NOMO-1 (cell line): ENCODE measurements at regions not wholly inside any gene's neighbourhood (a gene's known extent, or its start where the extent isn't known, plus 50 kb on each side); places are given as distances from the start of the nearest gene placed in this dataset.

Experiments used
- DNase-seq, 2 experiments: peaks; one replicate each; lab custom pipeline; 2025; ENCODE audit not compliant: unreplicated experiment in 2 of 2; lab: John Stamatoyannopoulos, UW

DNA sequence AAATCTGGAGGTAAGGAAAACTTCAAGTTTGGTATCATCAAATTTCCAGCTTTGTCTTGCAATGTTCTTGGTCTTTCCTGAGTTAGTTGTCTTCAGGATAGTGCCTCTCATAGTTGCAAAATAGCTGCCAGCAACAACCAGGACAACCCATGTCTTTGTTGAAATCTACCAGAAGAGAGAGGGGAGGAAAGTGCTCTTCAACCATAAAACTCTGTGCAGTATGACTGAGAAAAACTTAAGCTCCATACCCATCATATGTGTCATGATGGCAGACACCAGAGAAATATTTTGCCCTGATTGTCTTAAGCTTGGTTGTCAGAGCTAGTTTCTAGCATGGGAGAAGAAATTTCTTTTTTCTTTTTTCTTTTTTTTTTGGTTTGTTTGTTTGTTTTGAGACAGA, 103.3 kb downstream of the SPRY2 start:
- no peak for DNase-seq

DNA sequence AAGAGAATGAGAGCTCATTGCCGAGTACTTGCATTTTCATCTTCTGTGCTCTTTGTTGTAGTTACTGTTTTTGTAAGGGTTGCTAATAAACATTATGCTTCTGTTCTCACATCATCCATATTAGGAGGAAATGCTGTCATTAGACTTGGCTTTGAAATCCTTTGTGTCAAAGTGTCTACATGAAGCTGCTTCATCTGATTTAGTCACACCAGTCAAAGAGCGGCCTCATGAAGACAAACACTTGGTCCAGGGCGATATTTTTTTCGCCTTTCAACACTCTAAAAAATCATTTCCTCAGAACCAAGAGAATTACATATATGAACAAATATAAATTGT, 105.0 kb downstream of the SPRY2 start:
- peak in 1 of 2 experiments; percentile 19 for DNase-seq

DNA sequence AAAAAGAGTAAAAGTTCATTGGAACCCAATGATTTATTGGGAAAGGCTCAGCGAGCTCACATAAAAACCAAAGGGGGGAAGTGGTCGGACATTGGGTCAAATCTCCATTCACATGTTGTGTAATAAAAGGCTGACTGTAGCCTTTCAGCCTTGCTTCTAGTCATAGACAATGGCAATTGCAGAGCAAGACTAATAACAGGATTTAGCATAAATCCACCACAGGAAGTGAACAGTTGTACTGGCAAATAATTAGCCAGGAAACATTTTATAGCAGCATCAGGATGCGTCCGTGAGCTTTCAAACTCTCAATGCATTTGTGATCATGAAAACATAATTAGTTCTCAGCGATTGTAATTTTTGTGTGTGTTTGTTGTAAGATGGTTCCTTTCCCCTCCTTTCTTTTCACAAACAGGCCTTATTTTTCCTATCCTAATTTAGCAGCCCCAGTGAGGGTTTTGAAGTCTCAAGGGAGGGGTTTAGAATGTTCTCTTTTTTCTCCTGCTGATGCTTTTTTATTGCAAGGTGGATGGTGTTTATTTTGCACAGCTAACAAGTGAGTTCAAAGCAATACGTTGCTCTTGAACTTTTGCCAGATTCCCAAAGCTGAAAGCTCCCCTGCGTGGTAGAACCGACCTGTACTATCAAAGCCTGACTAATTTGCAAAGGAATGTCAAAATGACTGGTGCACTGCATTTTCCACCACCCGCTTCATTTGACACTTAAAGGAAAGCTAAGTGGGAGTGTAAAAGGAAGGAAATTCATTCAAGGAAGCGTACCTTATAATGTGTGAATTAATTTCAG, 105.6 kb downstream of the SPRY2 start:
- peak; percentile 68 to 95 for DNase-seq

- no peak for DNase-seq
Observed at GRCh38 chr13:80227645-80228044, 113.3 kb downstream of the SPRY2 start.

DNA sequence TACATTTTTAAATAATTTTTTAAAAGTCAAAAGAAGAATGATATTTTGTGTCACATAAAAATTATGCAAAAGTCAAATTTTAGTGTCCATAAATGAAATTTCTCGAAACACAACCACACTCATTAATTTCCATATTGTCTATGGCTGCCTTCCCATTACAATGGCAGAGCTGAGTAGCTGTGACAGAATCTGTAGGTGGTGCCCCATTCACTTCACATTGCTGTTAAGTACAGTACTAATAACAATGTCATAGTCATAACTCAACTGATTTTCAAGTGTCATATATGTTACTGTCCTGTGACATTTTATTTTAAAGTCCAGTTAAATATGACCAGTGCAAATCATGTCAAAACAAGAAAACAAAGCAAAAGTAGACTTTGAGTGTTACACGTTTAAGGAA, 114.3 kb downstream of the SPRY2 start:
- no peak for DNase-seq

DNA sequence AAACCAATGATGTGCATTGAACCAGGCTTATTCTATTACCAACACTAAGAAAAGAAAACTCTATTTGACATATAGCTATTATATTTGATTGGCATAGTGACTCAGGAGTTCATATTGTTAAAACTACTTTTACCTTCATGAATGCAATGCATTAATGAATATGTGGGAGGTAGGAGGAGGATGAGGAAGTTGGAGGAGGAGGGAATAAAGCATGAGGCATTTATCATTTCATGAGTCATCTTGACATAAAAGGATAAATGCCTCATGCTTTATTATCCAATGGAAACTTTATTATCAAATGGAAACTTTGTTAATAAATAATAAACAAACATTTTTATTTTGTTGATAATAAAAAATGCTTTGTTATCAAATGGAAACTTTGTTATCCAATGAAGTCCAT, 116.5 kb downstream of the SPRY2 start:
- DNase-seq: no peak

GRCh38 chr13:80217614-80218456, 123.1 kb downstream of the SPRY2 start:
- DNase-seq: no peak

DNA sequence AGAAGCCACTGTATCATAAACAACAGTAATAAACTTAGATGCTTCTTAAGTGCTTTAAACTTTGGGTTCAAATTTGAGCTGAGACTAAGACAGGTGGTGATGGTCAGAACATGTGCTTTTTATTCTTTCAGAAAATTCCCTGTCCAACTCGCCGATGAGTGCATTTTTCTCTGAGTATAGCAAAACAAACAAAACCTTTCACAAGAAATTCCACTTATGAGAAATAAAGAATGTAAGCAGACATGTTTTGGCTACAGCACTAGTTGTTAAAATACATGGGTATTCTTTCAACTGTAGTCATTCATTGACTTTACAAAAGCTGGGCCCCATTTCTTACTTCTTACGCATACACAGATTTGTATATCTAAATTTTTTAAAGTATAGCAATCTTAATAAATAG, 125.6 kb downstream of the SPRY2 start:
- DNase-seq: no peak

- no peak for DNase-seq
Observed at GRCh38 chr13:80214521-80214991, 126.4 kb downstream of the SPRY2 start.

DNA sequence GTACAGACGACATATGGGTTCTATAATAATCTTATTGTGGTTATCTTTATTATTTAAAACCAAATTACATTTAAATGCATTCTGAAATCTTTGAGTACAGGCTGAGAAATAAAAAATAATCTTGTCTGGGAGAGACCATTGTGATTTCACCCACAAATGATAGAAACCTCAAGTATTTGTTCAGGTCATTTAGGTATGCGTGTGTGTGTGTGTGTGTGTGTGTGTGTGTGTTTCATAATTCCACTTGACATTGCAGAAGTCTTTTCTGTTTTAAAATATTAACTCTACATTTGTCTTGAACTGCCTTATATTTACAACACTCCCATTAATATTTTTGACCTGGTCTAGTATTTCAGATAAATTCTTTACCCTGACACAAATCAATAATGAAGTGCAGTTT, 126.9 kb downstream of the SPRY2 start:
- DNase-seq: no peak

DNA sequence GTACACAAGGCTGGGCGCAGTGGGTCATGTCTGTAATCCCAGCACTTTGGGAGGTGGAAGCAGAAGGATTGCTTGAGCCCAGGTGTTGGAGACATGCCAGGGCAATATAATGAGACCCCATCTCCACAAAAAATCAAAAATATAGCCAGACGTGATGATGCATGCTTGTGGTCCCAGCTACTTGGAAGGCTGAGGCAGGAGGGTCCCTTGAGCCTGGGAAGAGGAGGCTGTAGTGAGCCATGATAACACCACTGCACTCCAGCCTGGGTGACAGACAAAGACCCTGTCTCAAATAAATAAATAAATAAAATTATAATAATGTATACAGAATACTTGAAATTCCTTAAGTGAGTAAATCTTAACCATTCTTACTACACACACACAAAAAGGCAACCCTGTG, 127.7 kb downstream of the SPRY2 start:
- DNase-seq: no peak

DNA sequence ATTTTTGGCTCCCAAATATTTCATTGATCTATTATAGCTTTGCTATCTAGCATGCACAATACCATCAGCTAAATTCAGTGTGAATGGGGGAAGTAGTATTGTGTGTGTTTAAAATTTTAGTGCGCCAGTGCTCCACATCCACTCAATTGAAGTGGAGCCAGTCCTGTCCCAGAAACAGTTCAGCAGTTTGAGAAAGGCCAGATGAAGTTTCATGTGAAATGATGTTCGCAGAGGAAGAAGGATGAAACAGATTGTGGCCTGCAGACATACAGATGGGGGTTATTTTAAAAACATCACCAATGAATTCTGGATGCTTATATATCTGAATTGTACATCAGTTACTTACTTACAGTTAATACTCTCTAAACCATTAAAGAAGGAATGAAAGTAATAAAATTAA, 129.4 kb downstream of the SPRY2 start:
- no peak for DNase-seq

- DNase-seq: no peak
Observed at GRCh38 chr13:80204642-80205041, 136.3 kb downstream of the SPRY2 start.

DNA sequence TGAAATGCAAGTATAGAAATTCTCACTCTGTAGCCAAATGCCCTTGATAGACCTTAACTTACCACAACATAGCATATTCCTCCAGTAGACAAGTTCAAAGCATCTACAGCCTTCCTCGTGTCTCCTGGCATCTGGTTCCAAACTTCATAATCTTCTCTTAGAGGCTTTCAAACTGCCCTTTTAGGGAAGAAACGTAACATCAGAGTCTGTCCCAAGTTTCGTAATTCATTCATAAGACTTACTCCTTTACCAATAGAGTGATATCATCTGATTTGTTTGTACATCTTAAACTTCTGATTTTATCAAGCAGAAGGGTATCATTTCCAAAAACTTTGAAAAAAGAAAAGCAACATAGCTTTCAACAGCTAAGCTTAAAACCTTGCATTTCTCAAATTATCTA, 137.4 kb downstream of the SPRY2 start:
- DNase-seq: no peak

DNA sequence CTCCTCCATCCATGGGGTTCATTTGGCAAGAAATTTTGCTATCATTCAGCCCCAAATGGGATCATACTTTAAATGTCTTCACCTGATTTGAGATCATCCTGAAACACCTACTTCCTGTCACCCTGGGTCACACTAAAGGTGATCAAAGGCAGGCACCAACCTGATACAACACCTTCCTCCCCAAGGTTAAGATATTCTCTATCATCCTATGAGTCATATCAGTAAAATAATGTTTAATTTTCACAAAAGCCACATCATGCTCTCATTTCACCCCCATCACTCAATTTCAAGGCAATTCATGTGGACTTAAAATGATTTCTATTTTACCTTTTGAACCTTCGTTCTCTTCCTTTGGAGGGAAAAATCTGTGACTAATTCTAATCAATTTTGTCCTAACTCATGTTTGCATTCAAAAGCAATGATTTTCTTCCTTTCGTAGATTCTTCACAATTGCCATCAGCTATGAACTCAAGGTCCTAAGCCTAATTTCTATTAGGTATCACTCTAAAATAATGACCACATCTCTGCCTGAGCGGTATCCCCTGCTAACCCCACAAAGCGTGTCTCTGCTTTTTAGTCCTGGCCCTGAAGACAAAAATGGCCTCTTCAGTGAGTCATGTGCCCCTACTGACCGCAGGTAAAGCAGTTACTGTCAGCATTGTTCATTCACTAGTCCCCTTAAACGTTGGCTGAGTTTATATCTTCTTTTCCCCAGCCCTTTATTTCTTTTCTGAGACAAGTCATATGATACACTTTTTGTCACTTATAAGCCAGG, 139.0 kb downstream of the SPRY2 start:
- DNase-seq: no peak

- no peak for DNase-seq
Observed at GRCh38 chr13:80199585-80200292, 141.2 kb downstream of the SPRY2 start.

GRCh38 chr13:80199067-80199466, 141.9 kb downstream of the SPRY2 start:
- DNase-seq: no peak

- DNase-seq: no peak
Observed at GRCh38 chr13:80196756-80197155, 144.2 kb downstream of the SPRY2 start.

DNA sequence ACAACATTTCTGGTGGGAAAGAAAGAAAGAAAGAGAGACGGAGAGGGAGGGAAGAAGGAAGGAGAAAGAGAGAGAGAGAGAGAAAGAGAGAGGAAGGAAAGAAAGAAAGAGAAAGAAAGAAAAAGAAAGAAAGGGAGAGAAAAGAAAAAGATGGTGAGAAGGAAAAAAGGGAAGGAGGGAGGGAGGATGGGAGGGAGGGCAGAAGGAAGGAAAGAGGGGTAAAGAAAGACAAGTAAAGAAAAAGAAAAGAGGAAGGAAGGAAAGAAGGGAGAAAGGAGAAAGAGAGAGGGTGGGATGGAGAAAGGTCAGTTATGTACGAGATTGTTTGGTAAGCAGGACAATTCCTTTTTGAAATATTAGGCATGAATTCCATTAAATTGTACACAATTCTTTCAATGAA, 145.3 kb downstream of the SPRY2 start:
- DNase-seq: no peak

DNA sequence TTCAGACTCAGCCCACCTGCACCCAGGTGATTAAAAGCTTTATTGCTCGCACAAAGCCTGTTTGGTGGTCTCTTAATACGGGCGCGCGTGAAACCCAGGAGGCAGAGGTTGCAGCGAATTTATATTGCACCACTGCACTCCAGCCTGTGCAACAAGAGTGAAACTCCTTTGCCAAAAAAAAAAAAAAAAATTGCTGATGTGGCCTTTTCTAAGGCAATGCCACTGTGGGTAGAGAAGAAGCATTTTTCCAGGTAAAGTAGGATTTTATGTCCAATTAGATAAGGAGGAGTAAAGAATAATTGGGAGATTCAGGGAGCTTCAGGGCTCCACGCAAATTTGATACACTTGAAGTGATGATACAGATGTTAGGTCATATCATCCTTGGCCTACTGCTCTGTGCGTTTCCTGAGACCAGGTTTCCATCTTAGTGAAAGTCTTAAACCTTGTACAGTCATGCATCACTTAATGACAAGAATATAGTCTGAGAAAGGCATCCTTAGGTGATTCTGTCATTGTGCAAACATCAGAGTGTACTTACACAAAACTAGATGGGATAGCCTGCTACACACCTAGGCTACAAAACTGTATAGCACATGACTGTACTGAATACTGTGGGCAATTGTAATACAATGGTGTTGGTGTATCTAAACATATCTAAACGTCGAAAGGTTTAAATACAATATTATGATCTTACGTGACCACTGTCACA, 150.9 kb downstream of the SPRY2 start:
- DNase-seq: no peak
